PC-9 (cell line): ENCODE measurements at regions not wholly inside any gene's neighbourhood (a gene's known extent, or its start where the extent isn't known, plus 50 kb on each side); places are given as distances from the start of the nearest gene placed in this dataset.

Source experiments
- CTCF ChIP-seq: fragments of 200-600 bp; sonication (generic); conservative IDR thresholded peaks from 2 replicates; pipeline ENCODE4 v1.6.1; 2017; ENCODE audit warnings: mixed run types, antibody characterized with exemption, mild to moderate bottlenecking, moderate library complexity
- EZH2 ChIP-seq: fragments of 200-600 bp; sonication (generic); IDR thresholded peaks from 2 replicates; pipeline ENCODE4 v1.8.0; 2017; ENCODE audit warnings: antibody characterized with exemption, low read depth

- no peak for TF ChIP-seq CTCF
- TF ChIP-seq EZH2, result no peak
These were observed 61.5 kb upstream of the PPM1B start for GRCh38 chr2:44107086-44107740.
